Cerebellar cortex (tissue), 1 donor: ENCODE measurements at regions not wholly inside any gene's neighbourhood (a gene's known extent, or its start where the extent isn't known, plus 50 kb on each side); places are given as distances from the start of the nearest gene placed in this dataset.

ENCODE experiments used
- DNase-seq: peaks from one replicate; pipeline ENCODE4 v3.0.0-alpha.2; 2015; ENCODE audit warnings: low spot score

GRCh38 chr13:39938596-39938995 lies 283.1 kb downstream of the COG6 start:
- DNase-seq: no peak

- DNase-seq: no peak
Measured at GRCh38 chr13:39941236-39941635, 285.8 kb downstream of the COG6 start.

GRCh38 chr13:39941911-39942551 lies 286.6 kb downstream of the COG6 start:
- DNase-seq: no peak

GRCh38 chr13:39942552-39943273 lies 287.3 kb downstream of the COG6 start:
- DNase-seq: peak; percentile 50

GRCh38 chr13:39943711-39944110 lies 288.2 kb downstream of the COG6 start:
- no peak for DNase-seq

- no peak for DNase-seq
Measured at GRCh38 chr13:39945226-39945625, 289.8 kb downstream of the COG6 start.

GRCh38 chr13:39946769-39947168 lies 291.3 kb downstream of the COG6 start:
- no peak for DNase-seq

- DNase-seq: no peak
Measured at GRCh38 chr13:39951301-39951700, 295.8 kb downstream of the COG6 start.

GRCh38 chr13:39952249-39953233 lies 297.1 kb downstream of the COG6 start:
- DNase-seq: no peak

GRCh38 chr13:39954476-39954875 lies 299.0 kb downstream of the COG6 start:
- no peak for DNase-seq

- no peak for DNase-seq
Measured at GRCh38 chr13:39955560-39955959, 300.1 kb downstream of the COG6 start.

GRCh38 chr13:39956036-39956435 lies 300.6 kb downstream of the COG6 start:
- DNase-seq: no peak

- DNase-seq: no peak
Measured at GRCh38 chr13:39957868-39958677, 302.6 kb downstream of the COG6 start.

GRCh38 chr13:39959497-39960144 lies 304.2 kb downstream of the COG6 start:
- DNase-seq: no peak

GRCh38 chr13:39960191-39960590 lies 304.7 kb downstream of the COG6 start:
- DNase-seq: no peak

- DNase-seq: no peak
Measured at GRCh38 chr13:39961036-39961435, 305.6 kb downstream of the COG6 start.

GRCh38 chr13:39963612-39964011 lies 308.1 kb downstream of the COG6 start:
- no peak for DNase-seq

GRCh38 chr13:39965309-39965708 lies 309.8 kb downstream of the COG6 start:
- no peak for DNase-seq

GRCh38 chr13:39967199-39967959 lies 311.9 kb downstream of the COG6 start:
- DNase-seq: no peak
